ENCODE measurements at regions not wholly inside any gene's neighbourhood (a gene's known extent, or its start where the extent isn't known, plus 50 kb on each side); places are given as distances from the start of the nearest gene placed in this dataset.

DNA sequence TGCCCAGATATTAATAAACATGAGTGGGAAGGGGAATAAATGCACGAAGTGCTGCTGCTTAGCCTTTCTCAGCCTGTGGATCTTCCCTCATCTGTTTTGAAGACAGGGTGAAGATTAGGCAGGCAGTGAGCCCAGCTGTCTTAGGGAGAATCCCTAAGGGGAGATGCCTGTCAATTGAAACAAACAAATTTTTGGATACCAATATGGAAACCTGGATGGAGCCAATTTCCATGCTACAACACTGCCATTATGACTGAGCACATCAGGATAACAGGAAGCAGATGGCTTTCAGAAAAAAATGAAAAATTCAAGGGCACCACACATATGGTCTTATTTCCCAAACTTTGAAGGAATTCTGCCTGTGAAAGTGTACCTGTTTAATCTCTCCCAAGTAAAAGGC is 80.3 kb downstream of the HMHB1 start:
- TF ChIP-seq, protein P1, sequence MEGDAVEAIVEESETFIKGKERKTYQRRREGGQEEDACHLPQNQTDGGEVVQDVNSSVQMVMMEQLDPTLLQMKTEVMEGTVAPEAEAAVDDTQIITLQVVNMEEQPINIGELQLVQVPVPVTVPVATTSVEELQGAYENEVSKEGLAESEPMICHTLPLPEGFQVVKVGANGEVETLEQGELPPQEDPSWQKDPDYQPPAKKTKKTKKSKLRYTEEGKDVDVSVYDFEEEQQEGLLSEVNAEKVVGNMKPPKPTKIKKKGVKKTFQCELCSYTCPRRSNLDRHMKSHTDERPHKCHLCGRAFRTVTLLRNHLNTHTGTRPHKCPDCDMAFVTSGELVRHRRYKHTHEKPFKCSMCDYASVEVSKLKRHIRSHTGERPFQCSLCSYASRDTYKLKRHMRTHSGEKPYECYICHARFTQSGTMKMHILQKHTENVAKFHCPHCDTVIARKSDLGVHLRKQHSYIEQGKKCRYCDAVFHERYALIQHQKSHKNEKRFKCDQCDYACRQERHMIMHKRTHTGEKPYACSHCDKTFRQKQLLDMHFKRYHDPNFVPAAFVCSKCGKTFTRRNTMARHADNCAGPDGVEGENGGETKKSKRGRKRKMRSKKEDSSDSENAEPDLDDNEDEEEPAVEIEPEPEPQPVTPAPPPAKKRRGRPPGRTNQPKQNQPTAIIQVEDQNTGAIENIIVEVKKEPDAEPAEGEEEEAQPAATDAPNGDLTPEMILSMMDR (conservative IDR thresholded peaks at IDR 0.05), result no peak
- TF ChIP-seq EZH2 (IDR thresholded peaks at IDR 0.05; ENCODE audit: low read depth), result no peak

Data from PC-9 (cell line).